ENCODE measurements at regions not wholly inside any gene's neighbourhood (a gene's known extent, or its start where the extent isn't known, plus 50 kb on each side); places are given as distances from the start of the nearest gene placed in this dataset.

- H3K4me1 ChIP-seq (ENCODE audit: insufficient read depth, low read length, poor library complexity, severe bottlenecking), result no peaks in the 10 kb centered on the region
- intact Hi-C loops (cut with micrococcal nuclease; ENCODE audit: unreplicated experiment), result no loop called here
- TF ChIP-seq CTCF (conservative IDR thresholded peaks at IDR 0.05; ENCODE audit: low read length), result no peak
- TF ChIP-seq EZH2phosphoT487 (IDR thresholded peaks at IDR 0.05; ENCODE audit: borderline replicate concordance, low read depth, low read length), result no peak
- no peaks in the 10 kb centered on the region for H3K79me2 ChIP-seq (ENCODE audit: insufficient read depth, low read depth, low read length)
- no TSS peak for BruUV-seq (replicated peaks)
- H3K9me2 ChIP-seq (ENCODE audit: insufficient read depth, low read length), result no peaks in the 10 kb centered on the region
- H3K4me3 ChIP-seq (ENCODE audit: low read depth, low read length, poor library complexity, severe bottlenecking), result no peak overlapping the region
- ChIA-PET CTCF (ENCODE audit: unreplicated experiment) (no interaction called here), POLR2A (no interaction called here)
- DNase-seq (ENCODE audit: low spot score), result no peak
- H2AFZ ChIP-seq (ENCODE audit: low read length), result no peak overlapping the region
- no peaks in the 10 kb centered on the region for H4K20me1 ChIP-seq (ENCODE audit: insufficient read depth, low read length)
- H3K27ac ChIP-seq (ENCODE audit: low read depth, low read length, poor library complexity, severe bottlenecking), result no peak overlapping the region
- no peaks in the 10 kb centered on the region for H3K9me3 ChIP-seq (ENCODE audit: low read length)
- no peaks in the 10 kb centered on the region for H3K36me3 ChIP-seq (ENCODE audit: insufficient read depth, low read length)
- H3K4me2 ChIP-seq (ENCODE audit: low read length), result no peak overlapping the region
Measured at GRCh38 chr20:11437611-11438380, 479.9 kb upstream of the BTBD3 start.

- Histone ChIP-seq H3K27ac (ENCODE audit: low read depth, low read length, poor library complexity, severe bottlenecking) (no peak overlapping the region), H3K36me3 (ENCODE audit: insufficient read depth, low read length) (no peaks in the 10 kb centered on the region), H3K9me3 (ENCODE audit: low read length) (no peaks in the 10 kb centered on the region), H3K4me1 (ENCODE audit: insufficient read depth, low read length, poor library complexity, severe bottlenecking) (no peaks in the 10 kb centered on the region), H3K4me2 (ENCODE audit: low read length) (no peak overlapping the region), H3K79me2 (ENCODE audit: insufficient read depth, low read depth, low read length) (no peaks in the 10 kb centered on the region), H4K20me1 (ENCODE audit: insufficient read depth, low read length) (no peaks in the 10 kb centered on the region), H2AFZ (ENCODE audit: low read length) (no peak overlapping the region), H3K4me3 (ENCODE audit: low read depth, low read length, poor library complexity, severe bottlenecking) (no peak overlapping the region), H3K9me2 (ENCODE audit: insufficient read depth, low read length) (no peaks in the 10 kb centered on the region)
- POLR2A ChIA-PET, result no interaction called here
- DNase-seq (ENCODE audit: low spot score), result no peak
- CTCF ChIA-PET (ENCODE audit: unreplicated experiment), result no interaction called here
- intact Hi-C loops (cut with micrococcal nuclease; ENCODE audit: unreplicated experiment), result no loop called here
- BruUV-seq (replicated peaks), result no TSS peak
- TF ChIP-seq CTCF (conservative IDR thresholded peaks at IDR 0.05; ENCODE audit: low read length), result no peak
- TF ChIP-seq EZH2phosphoT487 (IDR thresholded peaks at IDR 0.05; ENCODE audit: borderline replicate concordance, low read depth, low read length), result no peak
Measured at GRCh38 chr20:11438412-11438811, 479.3 kb upstream of the BTBD3 start.

GRCh38 chr20:11443382-11444119, 474.1 kb upstream of the BTBD3 start:
- H3K9me3 ChIP-seq (ENCODE audit: low read length), result no peaks in the 10 kb centered on the region
- BruUV-seq (replicated peaks), result no TSS peak
- POLR2A ChIA-PET, result no interaction called here
- no peaks in the 10 kb centered on the region for H3K79me2 ChIP-seq (ENCODE audit: insufficient read depth, low read depth, low read length)
- no peaks in the 10 kb centered on the region for H4K20me1 ChIP-seq (ENCODE audit: insufficient read depth, low read length)
- H3K4me3 ChIP-seq (ENCODE audit: low read depth, low read length, poor library complexity, severe bottlenecking), result no peak overlapping the region
- H3K27ac ChIP-seq (ENCODE audit: low read depth, low read length, poor library complexity, severe bottlenecking), result no peak overlapping the region
- H3K4me1 ChIP-seq (ENCODE audit: insufficient read depth, low read length, poor library complexity, severe bottlenecking), result no peaks in the 10 kb centered on the region
- no peaks in the 10 kb centered on the region for H3K36me3 ChIP-seq (ENCODE audit: insufficient read depth, low read length)
- no peak overlapping the region for H2AFZ ChIP-seq (ENCODE audit: low read length)
- no peak overlapping the region for H3K4me2 ChIP-seq (ENCODE audit: low read length)
- intact Hi-C loops (cut with micrococcal nuclease; ENCODE audit: unreplicated experiment), result no loop called here
- CTCF ChIA-PET (ENCODE audit: unreplicated experiment), result no interaction called here
- DNase-seq (ENCODE audit: low spot score), result no peak
- TF ChIP-seq CTCF (conservative IDR thresholded peaks at IDR 0.05; ENCODE audit: low read length) (no peak), EZH2phosphoT487 (IDR thresholded peaks at IDR 0.05; ENCODE audit: borderline replicate concordance, low read depth, low read length) (no peak)
- H3K9me2 ChIP-seq (ENCODE audit: insufficient read depth, low read length), result no peaks in the 10 kb centered on the region
